ENCODE measurements at regions not wholly inside any gene's neighbourhood (a gene's known extent, or its start where the extent isn't known, plus 50 kb on each side); places are given as distances from the start of the nearest gene placed in this dataset.
A peak's percentile ranks its signal among the peaks of the same experiment; 100 is the strongest.

DNA sequence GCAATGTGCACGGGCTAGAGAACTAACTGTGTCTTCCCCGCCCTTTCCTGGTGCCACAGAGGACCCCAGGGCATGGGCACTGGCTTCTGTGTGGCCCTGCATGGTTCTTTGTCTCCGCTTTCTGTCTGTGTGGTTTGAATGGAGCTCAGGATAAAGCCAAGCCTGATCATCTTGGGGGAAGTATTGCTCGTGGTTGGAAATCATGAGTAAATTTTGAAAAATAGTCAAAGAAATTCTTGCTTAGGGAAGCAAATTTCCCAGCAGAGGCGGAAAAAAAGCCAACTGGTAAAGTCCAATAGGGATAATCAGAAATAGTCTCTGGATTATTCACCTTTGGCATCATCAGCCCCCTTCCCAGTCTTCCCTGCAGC lies 55.4 kb downstream of the MAGEF1 start:
- DNase-seq (ENCODE audit: low spot score): no peak
- Histone ChIP-seq H3K4me2 (peak overlapping the region; percentile 14), H3K4me1 (peaks cover 41% of the 10 kb centered on the region), H3K79me2 (ENCODE audit: low read depth) (no peaks in the 10 kb centered on the region), H3K9me3 (ENCODE audit: low read depth) (no peaks in the 10 kb centered on the region), H3K36me3 (no peaks in the 10 kb centered on the region), H3K27ac (no peak overlapping the region), H3K9ac (no peak overlapping the region), H3F3A (ENCODE audit: low read depth) (peaks cover 30% of the 10 kb centered on the region), H4K20me1 (ENCODE audit: low read depth) (no peaks in the 10 kb centered on the region), H2AFZ (replicated peaks) (no peak overlapping the region), H3K4me3 (no peak overlapping the region), H3K27me3 (no peaks in the 10 kb centered on the region)
- H3K4me3 Mint-ChIP-seq: no peak overlapping the region
- peaks cover 4% of the 10 kb centered on the region for H3K36me3 Mint-ChIP-seq
- H3K27ac Mint-ChIP-seq: peak overlapping the region; percentile 3
- TF ChIP-seq EZH2 (IDR thresholded peaks at IDR 0.05) (no peak), EZH2phosphoT487 (IDR thresholded peaks at IDR 0.05) (no peak)
- TF ChIP-seq, protein P1, sequence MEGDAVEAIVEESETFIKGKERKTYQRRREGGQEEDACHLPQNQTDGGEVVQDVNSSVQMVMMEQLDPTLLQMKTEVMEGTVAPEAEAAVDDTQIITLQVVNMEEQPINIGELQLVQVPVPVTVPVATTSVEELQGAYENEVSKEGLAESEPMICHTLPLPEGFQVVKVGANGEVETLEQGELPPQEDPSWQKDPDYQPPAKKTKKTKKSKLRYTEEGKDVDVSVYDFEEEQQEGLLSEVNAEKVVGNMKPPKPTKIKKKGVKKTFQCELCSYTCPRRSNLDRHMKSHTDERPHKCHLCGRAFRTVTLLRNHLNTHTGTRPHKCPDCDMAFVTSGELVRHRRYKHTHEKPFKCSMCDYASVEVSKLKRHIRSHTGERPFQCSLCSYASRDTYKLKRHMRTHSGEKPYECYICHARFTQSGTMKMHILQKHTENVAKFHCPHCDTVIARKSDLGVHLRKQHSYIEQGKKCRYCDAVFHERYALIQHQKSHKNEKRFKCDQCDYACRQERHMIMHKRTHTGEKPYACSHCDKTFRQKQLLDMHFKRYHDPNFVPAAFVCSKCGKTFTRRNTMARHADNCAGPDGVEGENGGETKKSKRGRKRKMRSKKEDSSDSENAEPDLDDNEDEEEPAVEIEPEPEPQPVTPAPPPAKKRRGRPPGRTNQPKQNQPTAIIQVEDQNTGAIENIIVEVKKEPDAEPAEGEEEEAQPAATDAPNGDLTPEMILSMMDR (IDR thresholded peaks at IDR 0.05): no peak
- peaks cover 45% of the 10 kb centered on the region for H3K4me1 Mint-ChIP-seq
- peaks cover 9% of the 10 kb centered on the region for H3K9me3 Mint-ChIP-seq
- peaks cover 17% of the 10 kb centered on the region for H3K27me3 Mint-ChIP-seq (ENCODE audit: insufficient read depth, low read depth)

DNA sequence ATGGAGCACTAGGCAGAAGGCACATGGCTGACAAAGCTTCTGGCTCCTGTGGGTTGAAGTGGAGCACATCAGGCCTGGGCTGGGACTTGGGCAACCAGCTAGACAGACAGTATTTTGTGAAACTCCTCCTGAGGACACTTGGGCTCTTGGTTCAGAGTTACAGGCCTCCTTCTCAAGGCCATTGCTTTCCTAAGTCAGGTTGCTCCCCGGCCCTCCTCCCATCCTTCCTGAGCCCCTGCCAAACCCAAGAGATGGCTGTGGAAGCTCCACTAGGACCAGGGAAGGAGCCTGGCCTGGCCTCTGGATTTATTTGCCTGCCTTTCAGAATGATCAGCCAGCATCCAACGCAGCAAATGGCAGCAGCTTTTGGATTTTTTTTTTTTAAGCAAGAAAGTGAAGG lies 56.3 kb downstream of the MAGEF1 start:
- peak overlapping the region; percentile 79 for H3K27ac Mint-ChIP-seq

DNA sequence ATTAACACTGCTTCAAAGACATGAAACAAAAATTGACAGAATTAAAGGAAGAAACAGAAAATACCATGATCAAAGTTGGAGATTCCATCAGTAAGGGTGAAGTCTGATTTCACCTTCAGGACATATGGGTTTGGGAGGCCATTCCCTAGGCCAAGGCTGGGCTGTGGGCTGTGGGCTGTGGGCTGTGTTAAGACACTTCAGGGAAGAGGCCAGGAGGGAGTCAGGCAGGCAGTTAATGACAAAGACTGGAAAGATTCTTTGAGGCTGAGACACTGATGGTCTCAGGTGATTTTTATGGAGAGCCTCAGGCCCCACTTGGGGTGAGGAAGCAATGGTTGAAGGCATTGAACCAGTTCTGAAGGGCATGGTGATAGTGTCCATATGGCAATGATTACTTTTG lies 57.5 kb downstream of the MAGEF1 start:
- peaks cover 19% of the 10 kb centered on the region for H3K27me3 Mint-ChIP-seq (ENCODE audit: insufficient read depth, low read depth)
- no peak overlapping the region for H3K4me3 Mint-ChIP-seq
- Histone ChIP-seq H3K36me3 (no peaks in the 10 kb centered on the region), H3K4me1 (peaks cover 26% of the 10 kb centered on the region), H3K4me3 (no peak overlapping the region), H3K9ac (no peak overlapping the region), H4K20me1 (ENCODE audit: low read depth) (no peaks in the 10 kb centered on the region), H2AFZ (replicated peaks) (no peak overlapping the region), H3K27me3 (no peaks in the 10 kb centered on the region), H3K79me2 (ENCODE audit: low read depth) (no peaks in the 10 kb centered on the region), H3K4me2 (no peak overlapping the region), H3K9me3 (ENCODE audit: low read depth) (no peaks in the 10 kb centered on the region), H3F3A (ENCODE audit: low read depth) (peaks cover 13% of the 10 kb centered on the region), H3K27ac (no peak overlapping the region)
- peaks cover 32% of the 10 kb centered on the region for H3K4me1 Mint-ChIP-seq
- peaks cover 9% of the 10 kb centered on the region for H3K9me3 Mint-ChIP-seq
- peaks cover 4% of the 10 kb centered on the region for H3K36me3 Mint-ChIP-seq
- no peak for DNase-seq (ENCODE audit: low spot score)
- TF ChIP-seq, protein P1 (IDR thresholded peaks at IDR 0.05): no peak
- TF ChIP-seq EZH2phosphoT487 (IDR thresholded peaks at IDR 0.05): no peak
- TF ChIP-seq EZH2 (IDR thresholded peaks at IDR 0.05): no peak
- no peak overlapping the region for H3K27ac Mint-ChIP-seq

More for the DNA sequence above, 56.3 kb downstream of the MAGEF1 start:
- TF ChIP-seq EZH2 (IDR thresholded peaks at IDR 0.05): no peak
- no peak for TF ChIP-seq EZH2phosphoT487 (IDR thresholded peaks at IDR 0.05)
- TF ChIP-seq, protein P1 (IDR thresholded peaks at IDR 0.05): no peak
- Histone ChIP-seq H2AFZ (replicated peaks) (no peak overlapping the region), H3K4me1 (peaks cover 36% of the 10 kb centered on the region), H3K9me3 (ENCODE audit: low read depth) (no peaks in the 10 kb centered on the region), H3F3A (ENCODE audit: low read depth) (peaks cover 26% of the 10 kb centered on the region), H3K36me3 (no peaks in the 10 kb centered on the region), H3K4me2 (no peak overlapping the region), H3K27ac (no peak overlapping the region), H3K27me3 (no peaks in the 10 kb centered on the region), H3K79me2 (ENCODE audit: low read depth) (no peaks in the 10 kb centered on the region), H3K4me3 (no peak overlapping the region), H3K9ac (no peak overlapping the region), H4K20me1 (ENCODE audit: low read depth) (no peaks in the 10 kb centered on the region)
- Mint-ChIP-seq H3K4me1 (peaks cover 41% of the 10 kb centered on the region), H3K9me3 (peaks cover 9% of the 10 kb centered on the region), H3K4me3 (no peak overlapping the region), H3K36me3 (peaks cover 4% of the 10 kb centered on the region), H3K27me3 (ENCODE audit: insufficient read depth, low read depth) (peaks cover 18% of the 10 kb centered on the region)
- DNase-seq (ENCODE audit: low spot score): no peak

Data from neural progenitor cell (in vitro differentiated cells).